ENCODE measurements at regions not wholly inside any gene's neighbourhood (a gene's known extent, or its start where the extent isn't known, plus 50 kb on each side); places are given as distances from the start of the nearest gene placed in this dataset.

DNA sequence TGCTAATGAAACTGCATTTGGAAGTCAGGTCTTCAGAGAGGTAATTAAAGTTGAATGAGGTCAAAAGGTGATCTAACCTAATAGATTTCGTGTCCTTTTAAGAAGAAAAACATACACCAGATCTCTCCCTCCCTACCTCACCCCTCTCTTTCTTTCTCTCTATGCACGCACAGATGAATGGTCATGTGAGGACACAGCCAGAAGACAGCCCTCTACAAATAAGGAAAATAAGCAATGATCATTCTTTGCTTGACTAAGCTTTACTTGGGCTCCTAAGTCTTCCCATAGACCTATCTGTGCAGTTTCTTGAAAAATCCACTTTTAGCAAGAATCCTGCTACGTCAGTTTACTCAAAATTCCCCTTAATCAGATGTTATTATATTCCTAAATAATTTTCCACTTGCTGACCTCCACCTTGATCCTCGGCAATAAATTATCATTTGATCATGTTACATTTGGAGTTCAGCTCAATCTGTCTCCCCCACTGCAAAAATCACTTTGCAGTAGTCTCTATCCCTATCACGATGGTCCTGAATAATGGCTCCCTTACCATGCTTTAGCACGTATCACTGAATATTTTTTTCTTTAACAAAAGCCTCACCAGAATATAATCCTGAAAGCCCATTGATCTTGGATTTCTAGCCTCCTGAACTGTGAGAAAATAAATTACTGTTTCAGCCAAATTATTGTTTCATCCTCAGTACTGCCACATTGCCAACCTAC, 527.3 kb downstream of the GABRG1 start:
- no peaks in the 10 kb centered on the region for H3K79me2 ChIP-seq (replicated peaks; ENCODE audit: insufficient read depth, low read length)
- H2AFZ ChIP-seq (ENCODE audit: low read depth, low read length): no peak overlapping the region
- H3K36me3 ChIP-seq (ENCODE audit: insufficient read depth, low read length): no peaks in the 10 kb centered on the region
- TF ChIP-seq MXI1 (conservative IDR thresholded peaks at IDR 0.05; ENCODE audit: poor library complexity, severe bottlenecking) (no peak), REST (IDR thresholded peaks at IDR 0.05; ENCODE audit: borderline replicate concordance) (no peak), EZH2 (IDR thresholded peaks at IDR 0.05; ENCODE audit: borderline replicate concordance, insufficient read depth, low read length, poor library complexity, severe bottlenecking) (no peak), TAF1 (IDR thresholded peaks at IDR 0.05; ENCODE audit: low read depth) (no peak), EP300 (conservative IDR thresholded peaks at IDR 0.05; ENCODE audit: poor library complexity, severe bottlenecking) (no peak), RAD21 (conservative IDR thresholded peaks at IDR 0.05) (no peak), CTCF (IDR thresholded peaks at IDR 0.05; ENCODE audit: poor library complexity, severe bottlenecking) (no peak)
- no peaks in the 10 kb centered on the region for H3K27me3 ChIP-seq (ENCODE audit: insufficient read depth, low read depth, low read length)
- no peaks in the 10 kb centered on the region for H3K9me2 ChIP-seq (ENCODE audit: insufficient read depth, low read length)
- no peak overlapping the region for H3K27ac ChIP-seq (ENCODE audit: low read length)
- no peaks in the 10 kb centered on the region for H3F3A ChIP-seq (ENCODE audit: insufficient read depth, low read length, poor library complexity, severe bottlenecking)
- H3K4me2 ChIP-seq (ENCODE audit: low read length): no peak overlapping the region
- H3K4me3 ChIP-seq (ENCODE audit: low read length): no peak overlapping the region
- no peaks in the 10 kb centered on the region for H3K9me3 ChIP-seq (ENCODE audit: low read length)
- no peak overlapping the region for H3K9ac ChIP-seq (ENCODE audit: low read length)
- H4K20me1 ChIP-seq (ENCODE audit: insufficient read depth): no peaks in the 10 kb centered on the region

GRCh38 chr4:45580334-45580733, 543.5 kb downstream of the GABRG1 start:
- Histone ChIP-seq H3K36me3 (ENCODE audit: insufficient read depth, low read length) (no peaks in the 10 kb centered on the region), H3F3A (ENCODE audit: insufficient read depth, low read length, poor library complexity, severe bottlenecking) (no peaks in the 10 kb centered on the region), H3K9me2 (ENCODE audit: insufficient read depth, low read length) (no peaks in the 10 kb centered on the region), H3K27me3 (ENCODE audit: insufficient read depth, low read depth, low read length) (no peaks in the 10 kb centered on the region), H2AFZ (ENCODE audit: low read depth, low read length) (no peak overlapping the region), H3K4me2 (ENCODE audit: low read length) (no peak overlapping the region), H3K79me2 (replicated peaks; ENCODE audit: insufficient read depth, low read length) (no peaks in the 10 kb centered on the region), H3K9ac (ENCODE audit: low read length) (no peak overlapping the region), H3K9me3 (ENCODE audit: low read length) (no peaks in the 10 kb centered on the region), H3K27ac (ENCODE audit: low read length) (no peak overlapping the region), H4K20me1 (ENCODE audit: insufficient read depth) (no peaks in the 10 kb centered on the region), H3K4me3 (ENCODE audit: low read length) (no peak overlapping the region)
- TF ChIP-seq CTCF (IDR thresholded peaks at IDR 0.05; ENCODE audit: poor library complexity, severe bottlenecking) (no peak), EP300 (conservative IDR thresholded peaks at IDR 0.05; ENCODE audit: poor library complexity, severe bottlenecking) (no peak), RAD21 (conservative IDR thresholded peaks at IDR 0.05) (no peak), SMC3 (conservative IDR thresholded peaks at IDR 0.05; ENCODE audit: poor library complexity) (no peak), EZH2 (IDR thresholded peaks at IDR 0.05; ENCODE audit: borderline replicate concordance, insufficient read depth, low read length, poor library complexity, severe bottlenecking) (no peak)
